Activated CD4-positive, alpha-beta T cell treated with anti-CD3 and anti-CD28 coated beads, Interleukin-2, amount 50 U/mL, for 24 hours (primary cell): ENCODE measurements at regions not wholly inside any gene's neighbourhood (a gene's known extent, or its start where the extent isn't known, plus 50 kb on each side); places are given as distances from the start of the nearest gene placed in this dataset.

Source experiments
- DNase-seq, 2 donors: peaks; one replicate each; pipeline ENCODE4 v3.0.0-alpha.2; 2020; ENCODE audit warnings: low read depth in 1 of 2, low spot score in 1 of 2

DNA sequence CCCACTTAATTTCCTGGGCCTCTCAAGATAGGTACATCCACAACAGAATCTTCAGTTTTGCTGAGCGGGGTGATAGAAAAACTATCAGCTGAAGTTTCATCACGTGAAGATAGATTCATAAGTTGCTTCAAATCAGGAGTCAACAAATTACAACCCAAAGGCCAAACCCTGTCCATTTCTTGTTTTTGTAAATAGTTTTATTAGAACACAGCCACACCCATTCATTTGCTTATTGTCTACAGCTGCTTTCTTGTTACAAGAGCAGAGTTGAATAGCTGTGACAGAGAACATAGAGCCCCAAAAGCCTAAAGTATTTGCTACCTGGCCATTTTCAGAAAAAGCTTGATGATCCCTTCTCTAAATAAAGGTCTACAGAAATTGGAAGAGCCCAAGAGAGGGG is 300.1 kb upstream of the CDH5 start:
- no peak for DNase-seq

- DNase-seq, result no peak
These were observed 300.6 kb upstream of the CDH5 start for GRCh38 chr16:66065925-66066324.

DNA sequence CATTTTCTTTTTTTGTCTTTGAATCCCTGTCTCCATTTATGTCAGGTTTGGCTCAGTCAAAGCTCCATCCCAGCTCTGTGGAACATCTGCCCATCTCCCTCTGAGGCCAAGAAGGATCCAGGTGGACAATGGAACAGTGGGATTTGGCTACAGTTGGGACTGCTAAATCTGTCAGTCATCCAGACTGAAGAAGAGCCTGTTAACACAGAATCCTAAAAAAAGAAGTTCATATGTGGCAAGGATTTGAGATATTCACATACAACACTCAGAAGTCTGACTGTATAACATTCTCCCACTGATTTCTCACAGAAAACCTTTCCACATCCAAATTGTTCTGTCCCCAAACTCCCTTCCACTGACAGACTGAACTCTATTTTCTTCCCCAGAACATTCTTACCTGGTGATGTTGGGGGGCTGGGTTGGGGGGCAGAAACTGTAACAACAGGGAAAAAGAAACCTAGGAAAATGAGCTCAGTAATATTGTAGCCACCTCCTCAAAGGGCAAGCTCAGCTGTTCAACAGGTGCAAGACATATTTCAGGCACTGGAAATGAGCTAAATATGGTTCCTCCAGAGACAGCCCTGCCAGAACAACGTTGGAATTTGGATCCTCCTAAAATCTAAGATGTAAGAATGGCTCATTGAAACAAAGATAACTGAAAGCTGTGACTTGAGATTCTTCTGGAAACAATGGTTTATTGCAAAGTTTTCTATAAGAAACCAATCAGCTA is 301.5 kb upstream of the CDH5 start:
- DNase-seq, result no peak

DNA sequence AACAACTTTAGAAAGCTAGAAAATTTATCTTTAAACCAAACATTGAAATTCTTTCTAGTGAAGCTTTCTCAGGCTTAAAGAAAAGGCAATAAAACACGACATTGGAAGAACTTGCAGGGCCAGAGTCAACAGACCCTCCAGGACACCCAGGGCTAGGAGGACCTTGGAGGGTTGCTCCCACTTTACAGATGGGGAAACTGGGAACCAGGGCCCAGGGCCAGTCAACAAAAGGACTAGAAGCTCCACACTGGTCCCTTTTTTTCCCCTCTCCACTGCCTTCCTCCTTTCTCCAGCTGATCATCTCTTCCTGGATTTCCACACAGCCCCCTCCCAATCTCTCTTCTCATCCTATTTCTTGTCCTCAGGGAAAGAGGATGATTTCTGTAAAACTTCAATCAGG is 307.7 kb upstream of the CDH5 start:
- no peak for DNase-seq

DNA sequence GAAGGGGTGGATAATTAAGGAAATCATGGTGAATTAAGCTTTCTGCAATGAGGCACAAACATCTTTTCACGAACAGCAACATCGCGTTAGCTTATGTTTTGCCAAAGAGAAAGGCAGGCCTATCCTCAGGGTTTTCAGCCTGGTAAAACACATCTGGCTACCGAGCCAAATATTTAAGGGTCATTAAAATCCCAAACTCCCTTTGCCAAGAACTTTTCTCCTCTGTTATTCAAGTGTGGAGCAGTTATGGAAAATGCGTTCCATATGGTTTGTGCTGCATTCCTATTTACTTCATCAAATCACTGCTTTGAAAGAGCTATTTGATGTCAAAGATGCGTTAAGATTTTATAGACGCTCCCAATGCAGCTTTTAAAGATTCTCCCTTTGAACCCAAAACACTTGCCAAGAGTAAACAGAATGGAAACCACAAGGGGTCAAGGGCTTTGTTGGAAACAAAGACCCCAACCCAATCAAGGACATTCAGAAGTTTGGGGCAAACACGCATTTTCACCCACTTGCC is 308.3 kb upstream of the CDH5 start:
- DNase-seq, result no peak

DNA sequence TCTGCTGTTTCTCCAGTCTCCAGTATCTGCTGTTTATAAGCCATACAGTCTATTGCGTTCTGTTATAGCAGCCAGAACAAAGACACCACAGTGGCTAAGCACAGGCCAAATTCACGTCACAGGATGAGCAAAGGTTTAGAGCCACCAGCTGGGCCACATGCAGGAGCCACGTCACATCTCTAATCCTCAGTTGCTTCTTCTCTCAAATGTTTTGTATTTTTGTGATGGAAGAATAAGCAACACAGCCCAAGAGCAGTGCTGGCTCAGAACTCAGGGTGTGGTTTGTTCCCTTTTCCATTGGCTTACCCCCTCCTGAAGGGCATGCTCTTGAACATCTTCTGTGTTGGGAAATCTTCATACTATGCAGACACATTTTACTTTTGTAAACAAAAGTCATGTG is 309.4 kb upstream of the CDH5 start:
- no peak for DNase-seq

DNA sequence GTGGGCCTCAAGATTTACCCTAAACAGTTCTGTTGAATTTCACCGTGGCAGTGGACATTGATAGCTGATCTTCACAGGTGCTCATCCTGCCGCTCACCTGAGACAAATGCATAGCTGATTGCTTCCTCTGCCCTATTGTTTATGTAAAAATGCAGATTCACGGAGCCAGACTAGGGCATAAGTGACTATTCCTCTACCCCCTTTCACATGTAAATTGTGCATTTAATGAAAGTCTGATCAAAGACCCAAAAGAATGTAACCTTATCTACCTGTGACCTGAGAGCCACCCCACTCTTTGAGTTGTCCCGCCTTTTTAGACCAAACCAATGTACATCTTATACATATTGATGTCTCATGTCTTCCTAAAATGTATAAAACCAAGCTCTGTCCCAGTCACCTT is 312.4 kb upstream of the CDH5 start:
- DNase-seq, result no peak

GRCh38 chr16:66052745-66053144 is 313.7 kb upstream of the CDH5 start:
- no peak for DNase-seq

- no peak for DNase-seq
These were observed 315.5 kb upstream of the CDH5 start for GRCh38 chr16:66050991-66051390.

DNA sequence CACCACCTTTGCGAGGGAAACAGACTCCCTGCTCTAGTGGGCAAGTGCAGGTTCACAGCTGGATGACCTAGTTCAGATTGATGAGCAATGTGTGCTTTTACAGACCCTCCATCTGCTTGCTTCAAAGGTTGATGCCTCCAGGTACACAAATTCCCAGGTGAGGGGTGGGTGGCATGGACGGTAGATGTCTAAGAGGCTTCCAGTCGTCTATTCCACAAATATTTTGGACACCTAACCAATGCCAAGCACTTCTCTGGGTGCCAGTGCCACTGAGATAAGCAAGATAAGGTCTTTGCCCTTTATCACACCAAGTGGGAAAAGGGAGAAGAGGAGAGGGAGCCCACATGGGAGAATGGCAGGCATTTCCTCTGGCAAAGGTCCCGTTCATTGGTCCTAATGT is 316.6 kb upstream of the CDH5 start:
- DNase-seq, result no peak

GRCh38 chr16:66045626-66046025 is 320.9 kb upstream of the CDH5 start:
- no peak for DNase-seq

- no peak for DNase-seq
These were observed 321.9 kb upstream of the CDH5 start for GRCh38 chr16:66044556-66044955.

- no peak for DNase-seq
These were observed 322.4 kb upstream of the CDH5 start for GRCh38 chr16:66044089-66044488.

GRCh38 chr16:66043326-66043725 is 323.2 kb upstream of the CDH5 start:
- DNase-seq, result no peak

DNA sequence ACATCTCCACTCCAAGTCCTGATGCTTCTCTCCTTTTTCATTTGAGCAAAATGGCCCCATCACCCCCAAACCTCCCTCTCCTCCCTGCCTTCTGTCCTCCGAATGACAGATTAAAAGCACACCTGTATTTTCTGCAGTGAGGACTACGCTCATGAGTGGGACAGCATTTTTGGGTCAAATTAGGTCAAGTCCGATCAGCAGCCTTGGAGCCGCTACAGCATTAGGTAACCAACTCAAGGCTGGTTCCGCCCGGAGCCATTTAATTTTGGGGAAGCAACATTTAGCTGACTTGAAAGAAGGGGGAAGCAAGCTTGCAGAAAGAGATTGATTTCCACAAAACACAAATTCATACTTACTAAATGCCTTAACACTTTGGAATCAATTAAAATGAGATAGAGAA is 324.1 kb upstream of the CDH5 start:
- no peak for DNase-seq

GRCh38 chr16:66041907-66042306 is 324.6 kb upstream of the CDH5 start:
- DNase-seq, result no peak

DNA sequence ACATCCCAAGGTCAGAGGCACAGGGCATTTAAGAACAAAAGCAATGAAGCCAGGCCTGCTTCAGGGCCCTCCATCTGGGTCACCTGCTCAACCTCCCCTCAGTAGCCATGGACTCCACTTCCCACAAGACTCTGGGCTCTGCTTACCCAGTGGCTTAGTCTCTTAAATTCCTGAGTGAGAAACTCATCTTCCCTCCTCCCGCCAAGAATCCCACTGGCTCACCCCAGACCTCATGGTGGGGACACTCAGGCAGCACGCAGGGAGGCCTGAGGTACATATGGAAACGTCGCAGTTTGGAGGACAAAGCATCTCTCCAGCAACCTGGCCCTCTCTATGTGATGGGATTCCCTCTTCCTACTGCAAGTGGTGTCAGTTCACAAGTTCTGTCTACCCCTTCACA is 326.7 kb upstream of the CDH5 start:
- no peak for DNase-seq

DNA sequence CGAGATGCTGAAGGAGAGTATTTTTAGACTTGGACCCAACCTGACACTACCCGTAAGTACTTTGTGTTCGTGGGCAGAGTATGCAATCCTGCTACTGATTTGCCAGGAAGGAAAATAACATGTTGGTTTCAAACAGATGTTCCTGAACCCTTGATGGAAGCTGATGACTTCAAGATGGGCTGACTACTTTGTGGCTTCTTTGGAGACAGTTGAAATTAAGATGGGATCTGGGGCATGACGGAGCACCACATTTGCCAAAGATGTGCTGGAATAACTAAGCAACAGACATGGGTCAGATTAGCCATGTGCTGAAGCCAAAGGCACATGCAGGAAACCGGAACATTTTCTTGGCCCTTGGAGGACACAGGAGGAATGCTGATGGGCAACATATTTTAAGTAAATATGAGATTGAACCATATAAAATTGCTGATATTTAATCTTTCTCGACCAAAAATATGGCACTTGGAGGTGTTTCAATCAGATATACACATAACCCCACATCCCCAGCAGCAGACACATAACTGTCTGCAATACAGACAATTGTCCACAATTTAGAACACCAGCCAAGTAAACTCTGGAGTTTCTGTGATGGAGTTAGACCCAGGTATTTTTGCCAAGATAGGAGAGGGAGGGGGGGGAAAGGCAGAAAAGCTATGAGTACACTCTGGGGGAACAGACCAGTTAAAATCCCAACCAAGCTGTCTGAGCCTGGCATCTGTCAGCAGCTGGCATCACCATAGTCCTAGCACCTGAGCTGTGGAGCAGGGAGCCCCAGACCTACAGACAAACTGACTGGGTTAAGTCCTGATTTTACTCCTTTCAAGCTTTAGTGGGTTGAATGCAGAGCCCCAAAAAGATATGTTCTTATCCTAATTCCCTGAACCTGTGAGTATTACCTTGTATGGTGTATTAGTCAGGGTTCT is 329.4 kb upstream of the CDH5 start:
- no peak for DNase-seq

GRCh38 chr16:66036184-66036583 is 330.3 kb upstream of the CDH5 start:
- DNase-seq, result no peak

GRCh38 chr16:66035096-66035495 is 331.4 kb upstream of the CDH5 start:
- no peak for DNase-seq

- DNase-seq, result no peak
These were observed 333.6 kb upstream of the CDH5 start for GRCh38 chr16:66032841-66033240.

GRCh38 chr16:66030036-66030435 is 336.5 kb upstream of the CDH5 start:
- DNase-seq, result no peak
